ENCODE measurements at regions not wholly inside any gene's neighbourhood (a gene's known extent, or its start where the extent isn't known, plus 50 kb on each side); places are given as distances from the start of the nearest gene placed in this dataset.

GRCh38 chr3:118817748-118818165 is 216.9 kb downstream of the IGSF11 start (continued):
- TF ChIP-seq POU6F1 (CRISPR knock-in tag; IDR thresholded peaks at IDR 0.05; ENCODE audit: borderline replicate concordance, low read depth) (no peak), CSRNP3 (CRISPR knock-in tag; IDR thresholded peaks at IDR 0.05) (no peak), ESRRG (CRISPR knock-in tag; IDR thresholded peaks at IDR 0.05) (no peak), CREB5 (CRISPR knock-in tag; IDR thresholded peaks at IDR 0.05; ENCODE audit: low read depth) (no peak), CSDC2 (CRISPR knock-in tag; IDR thresholded peaks at IDR 0.05) (no peak), PPARA (CRISPR knock-in tag; IDR thresholded peaks at IDR 0.05; ENCODE audit: borderline replicate concordance) (no peak), OSR1 (CRISPR knock-in tag; IDR thresholded peaks at IDR 0.05) (no peak)

- no peak for ATAC-seq
- no peak for TF ChIP-seq CSDC2 (CRISPR knock-in tag; IDR thresholded peaks at IDR 0.05)
- TF ChIP-seq ZC3H10 (CRISPR knock-in tag; IDR thresholded peaks at IDR 0.05): no peak
- no peak for TF ChIP-seq ZFP3 (CRISPR knock-in tag; IDR thresholded peaks at IDR 0.05)
- TF ChIP-seq PATZ1 (CRISPR knock-in tag; IDR thresholded peaks at IDR 0.05; ENCODE audit: borderline replicate concordance): no peak
- no peak for TF ChIP-seq ESRRG (CRISPR knock-in tag; IDR thresholded peaks at IDR 0.05)
- no peak for TF ChIP-seq ZNF565 (CRISPR knock-in tag; conservative IDR thresholded peaks at IDR 0.05; ENCODE audit: low read depth)
- TF ChIP-seq BACH2 (CRISPR knock-in tag; IDR thresholded peaks at IDR 0.05; ENCODE audit: borderline replicate concordance): no peak
- no peak for TF ChIP-seq TOX (CRISPR knock-in tag; IDR thresholded peaks at IDR 0.05; ENCODE audit: borderline replicate concordance)
- TF ChIP-seq RARB (CRISPR knock-in tag; IDR thresholded peaks at IDR 0.05): no peak
- TF ChIP-seq CSRNP3 (CRISPR knock-in tag; IDR thresholded peaks at IDR 0.05): no peak
- no peak for TF ChIP-seq ZNF8 (CRISPR knock-in tag; IDR thresholded peaks at IDR 0.05)
- TF ChIP-seq GLIS3 (CRISPR knock-in tag; IDR thresholded peaks at IDR 0.05): no peak
- TF ChIP-seq ZNF70 (CRISPR knock-in tag; IDR thresholded peaks at IDR 0.05): no peak
- no peak for TF ChIP-seq TSHZ2 (CRISPR knock-in tag; IDR thresholded peaks at IDR 0.05)
- TF ChIP-seq POU6F1 (CRISPR knock-in tag; IDR thresholded peaks at IDR 0.05; ENCODE audit: borderline replicate concordance, low read depth): no peak
- TF ChIP-seq PPARA (CRISPR knock-in tag; IDR thresholded peaks at IDR 0.05; ENCODE audit: borderline replicate concordance): no peak
- no peak for TF ChIP-seq CREB5 (CRISPR knock-in tag; IDR thresholded peaks at IDR 0.05; ENCODE audit: low read depth)
- TF ChIP-seq SNAI2 (CRISPR knock-in tag; IDR thresholded peaks at IDR 0.05): no peak
- TF ChIP-seq OSR1 (CRISPR knock-in tag; IDR thresholded peaks at IDR 0.05): no peak
- no peak for TF ChIP-seq ISL1 (CRISPR knock-in tag; IDR thresholded peaks at IDR 0.05)
These were observed 216.3 kb downstream of the IGSF11 start for GRCh38 chr3:118818386-118818785.

Data from SK-N-SH treated with all-trans-retinoic acid at 6 μM for 48 hours (cell line).